Activated gamma-delta T cell treated with Interleukin-2 at 50 U/mL for 16 hours (primary cell): ENCODE measurements at regions not wholly inside any gene's neighbourhood (a gene's known extent, or its start where the extent isn't known, plus 50 kb on each side); places are given as distances from the start of the nearest gene placed in this dataset.
"Not testable (repeated sequence)": the region's sequence is repeated elsewhere in the genome, so short reads cannot be mapped to it uniquely, and the experiment has no call there.

Experiments used
- DNase-seq: peaks from one replicate; pipeline ENCODE4 v3.0.0-alpha.2; 2020

DNA sequence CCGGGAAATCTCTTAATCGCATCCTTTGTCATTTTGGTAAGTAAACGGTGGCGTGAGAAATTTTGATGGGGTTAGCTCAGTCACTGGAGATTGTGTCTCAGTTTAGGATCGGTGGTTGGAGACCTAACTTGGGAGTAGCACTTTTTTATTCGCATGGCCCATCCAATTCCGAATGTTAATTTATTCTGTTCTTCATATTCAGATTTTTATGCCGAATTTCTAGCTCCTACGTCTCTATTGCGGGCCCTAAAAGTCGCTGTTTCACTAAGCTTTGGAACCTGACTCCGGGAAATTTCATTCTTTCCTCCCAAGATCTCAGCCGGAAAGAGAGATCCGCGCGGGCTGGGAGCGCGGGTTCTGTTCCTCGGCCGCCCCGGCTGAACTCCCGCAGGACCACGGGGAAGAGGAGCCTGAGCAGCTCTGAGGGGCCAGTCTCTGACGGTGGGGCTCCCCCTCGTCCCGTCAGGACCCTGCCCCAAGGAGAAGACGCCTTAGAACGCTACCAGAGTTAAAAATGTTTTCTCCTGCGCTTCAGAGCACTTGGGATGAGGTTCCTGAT is 279.7 kb downstream of the FAM72C start:
- no peak for DNase-seq

DNA sequence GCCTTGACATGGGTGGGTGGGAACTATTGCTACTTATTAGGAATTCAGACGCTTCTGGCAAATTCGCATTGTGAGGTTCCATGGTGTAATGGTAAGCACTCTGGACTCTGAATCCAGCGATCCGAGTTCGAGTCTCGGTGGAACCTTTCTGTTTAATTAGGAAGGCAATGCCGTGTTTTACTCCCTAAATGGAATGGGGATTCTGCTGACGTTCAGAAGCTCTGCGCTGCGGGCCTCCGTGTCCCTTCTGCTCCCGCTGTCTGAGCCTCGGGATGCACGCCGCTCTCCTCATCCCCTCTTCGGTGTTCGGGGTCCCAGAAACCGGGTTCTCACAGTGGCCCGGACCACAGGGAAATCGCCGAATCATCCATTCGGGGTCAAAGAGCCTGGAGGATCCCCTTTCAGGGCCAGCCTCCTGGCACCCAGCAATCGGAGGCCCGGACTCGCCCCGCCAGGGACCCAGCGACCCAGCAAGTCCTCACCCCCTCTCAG is 280.3 kb downstream of the FAM72C start:
- no peak for DNase-seq

DNA sequence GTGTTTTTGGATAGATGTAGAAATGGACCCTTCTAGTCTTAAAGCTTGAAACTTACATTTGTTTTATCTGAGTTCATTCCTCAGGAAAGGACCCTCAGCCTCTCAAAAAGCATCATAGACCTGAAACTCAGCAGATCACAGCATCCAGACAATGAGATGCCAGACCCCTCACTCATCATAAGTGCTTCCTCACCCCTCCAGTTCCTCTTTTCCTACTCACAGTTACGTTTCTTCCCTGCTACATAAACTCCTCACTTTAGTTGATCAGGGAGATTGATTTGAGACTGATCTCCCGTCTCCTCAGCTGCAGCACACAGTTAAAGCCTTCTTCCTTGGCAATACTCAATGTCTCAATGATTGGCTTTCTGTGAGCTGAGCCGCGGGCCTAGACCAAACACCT is 282.0 kb downstream of the FAM72C start:
- DNase-seq = no peak

DNA sequence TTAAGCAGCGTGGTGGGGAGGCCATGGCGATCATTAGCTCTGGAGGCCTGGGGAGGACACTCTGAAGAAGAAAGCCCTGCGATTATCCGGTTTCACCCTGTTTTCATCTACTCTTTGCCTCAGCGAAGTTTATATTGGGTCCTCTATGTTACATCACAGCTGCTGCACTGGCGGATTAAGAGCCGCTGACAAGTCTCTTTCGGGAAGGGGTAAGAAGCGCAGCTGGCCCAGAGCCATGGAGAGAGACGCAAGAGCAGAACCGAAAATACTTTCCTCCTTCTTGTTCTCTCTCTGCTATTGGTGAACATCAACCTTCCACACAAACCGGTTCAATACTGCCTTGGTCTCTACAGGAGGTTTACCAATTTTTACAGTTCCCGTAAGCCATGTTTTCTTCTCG is 291.5 kb downstream of the FAM72C start:
- no peak for DNase-seq

DNA sequence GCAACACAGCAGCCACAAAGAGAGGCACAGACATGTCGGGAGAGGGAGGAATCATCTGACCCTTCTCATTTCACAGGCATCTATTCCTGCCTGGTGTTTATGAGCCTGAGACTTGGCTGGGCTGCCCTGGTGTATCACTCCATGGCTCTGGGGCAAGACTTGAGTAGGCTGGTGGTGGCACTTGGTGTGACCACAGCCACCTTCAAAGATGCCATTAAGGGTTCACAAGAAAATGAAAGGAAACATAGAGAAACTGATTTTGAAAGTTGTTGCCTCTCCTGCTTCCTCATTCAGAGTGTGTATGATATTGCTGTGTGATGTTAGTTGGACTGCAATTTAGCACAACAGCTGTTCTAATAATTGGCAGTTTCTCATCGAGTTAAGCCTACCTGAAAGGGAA is 298.8 kb downstream of the FAM72C start:
- DNase-seq = no peak

DNA sequence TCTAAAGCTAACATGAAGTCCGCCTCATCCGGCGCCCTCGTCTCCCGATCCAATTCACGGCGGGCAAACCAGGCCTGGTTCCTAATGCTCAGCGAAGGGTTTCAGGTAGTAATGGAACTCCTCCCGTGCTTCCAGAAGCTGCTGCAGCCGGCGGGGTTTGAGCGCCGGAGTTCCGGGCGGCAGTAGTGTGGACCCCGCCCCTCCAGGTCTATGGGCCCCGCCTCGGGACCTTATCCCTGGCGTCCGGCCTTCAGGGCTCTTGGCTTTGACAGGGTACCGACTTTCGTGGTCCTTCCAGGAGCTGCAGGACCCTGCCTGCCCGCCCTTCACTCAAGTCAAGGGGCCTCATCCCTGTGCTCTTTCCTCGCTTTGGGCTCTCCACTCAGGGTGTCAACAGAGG is 304.1 kb downstream of the FAM72C start:
- no peak for DNase-seq

DNA sequence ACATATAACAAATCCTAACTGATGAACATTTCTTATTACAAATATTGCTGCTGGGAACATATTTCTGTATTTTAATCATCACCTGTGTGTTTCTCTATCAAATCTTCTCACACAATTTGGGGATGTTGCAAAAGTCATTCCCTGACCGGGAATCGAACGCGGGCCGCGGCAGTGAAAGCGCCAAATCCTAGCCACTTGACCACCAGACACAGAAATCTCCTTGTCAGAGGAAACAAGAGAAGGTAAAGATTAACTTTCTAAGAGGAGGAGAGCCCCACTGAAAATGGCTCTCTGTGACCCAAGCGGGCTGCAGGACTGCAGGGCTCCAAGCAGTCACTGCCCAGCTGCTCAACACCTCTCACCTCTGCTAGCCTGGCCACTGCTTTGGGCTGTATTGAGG is 304.9 kb downstream of the FAM72C start:
- no peak for DNase-seq

DNA sequence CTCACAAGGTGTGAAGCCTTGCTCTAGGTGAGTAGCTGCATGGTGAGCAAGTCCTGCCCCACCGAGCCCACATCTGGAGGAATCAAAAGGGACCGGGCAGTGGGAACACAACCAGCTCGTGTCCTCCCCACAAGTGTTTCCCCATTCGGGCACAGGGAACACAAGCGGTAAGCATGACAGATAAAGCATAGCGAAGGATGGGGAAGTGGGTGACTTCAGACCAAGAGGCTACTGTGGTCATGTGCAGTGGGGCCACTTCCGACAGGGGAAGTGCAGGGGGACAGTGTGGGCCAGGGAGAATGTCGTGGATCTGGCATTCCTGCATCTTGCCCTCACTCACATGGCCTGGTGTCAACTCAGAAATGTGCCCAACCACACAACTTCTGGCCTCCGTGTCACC is 306.2 kb downstream of the FAM72C start:
- DNase-seq = no peak

DNA sequence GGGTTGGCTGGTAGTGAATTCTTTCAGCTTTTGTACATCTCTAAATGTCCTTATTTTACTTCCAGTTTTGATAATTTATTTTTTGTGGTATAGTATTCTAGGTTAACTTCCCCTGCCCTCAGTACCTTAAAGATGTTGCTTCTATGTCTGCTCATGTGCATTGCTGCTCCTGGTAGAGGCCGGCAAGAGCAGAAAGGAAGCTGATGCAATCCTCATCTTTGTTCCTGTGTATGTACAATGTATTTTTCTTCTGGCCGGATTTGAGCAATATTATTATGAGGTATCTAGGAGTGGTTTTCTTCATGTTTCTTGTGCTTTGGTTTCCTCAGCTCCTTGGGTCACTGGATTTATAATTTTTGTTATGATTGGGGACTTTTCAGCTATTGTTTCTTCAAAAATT is 308.7 kb downstream of the FAM72C start:
- DNase-seq = not testable (repeated sequence)

DNA sequence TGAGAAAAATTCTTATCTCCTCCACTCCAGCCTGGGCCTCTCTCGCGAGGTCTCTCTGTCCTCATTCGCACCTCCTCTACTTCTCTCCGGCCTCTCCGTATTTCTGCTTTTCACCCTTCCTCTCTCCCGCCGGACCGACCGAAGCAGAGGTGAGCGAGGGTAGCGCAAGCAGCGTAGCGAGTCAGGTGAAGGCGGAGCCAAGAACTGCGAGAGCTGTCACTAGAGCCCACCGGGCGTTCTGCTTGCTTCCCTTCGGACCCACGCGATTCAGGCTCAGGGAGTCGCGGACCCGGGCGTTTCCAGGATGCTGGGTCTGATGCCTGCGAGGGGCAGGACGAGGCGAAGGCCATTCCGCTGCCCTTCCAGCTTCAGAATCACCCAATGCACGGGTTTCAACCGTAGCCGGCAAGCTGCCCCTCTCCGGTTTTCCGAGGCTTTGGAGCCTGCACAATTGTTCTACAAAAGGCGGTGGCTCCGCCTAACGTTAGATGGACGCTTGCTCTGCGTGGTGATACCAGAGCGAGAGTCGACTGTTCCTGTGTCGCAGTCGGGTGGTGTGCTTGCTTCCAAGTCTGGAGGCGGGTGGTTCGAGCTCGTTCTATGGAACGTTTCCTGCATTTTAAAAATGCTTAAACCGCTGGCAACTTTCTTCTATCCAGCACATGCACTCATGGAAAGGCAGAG is 310.2 kb downstream of the FAM72C start:
- DNase-seq = no peak

DNA sequence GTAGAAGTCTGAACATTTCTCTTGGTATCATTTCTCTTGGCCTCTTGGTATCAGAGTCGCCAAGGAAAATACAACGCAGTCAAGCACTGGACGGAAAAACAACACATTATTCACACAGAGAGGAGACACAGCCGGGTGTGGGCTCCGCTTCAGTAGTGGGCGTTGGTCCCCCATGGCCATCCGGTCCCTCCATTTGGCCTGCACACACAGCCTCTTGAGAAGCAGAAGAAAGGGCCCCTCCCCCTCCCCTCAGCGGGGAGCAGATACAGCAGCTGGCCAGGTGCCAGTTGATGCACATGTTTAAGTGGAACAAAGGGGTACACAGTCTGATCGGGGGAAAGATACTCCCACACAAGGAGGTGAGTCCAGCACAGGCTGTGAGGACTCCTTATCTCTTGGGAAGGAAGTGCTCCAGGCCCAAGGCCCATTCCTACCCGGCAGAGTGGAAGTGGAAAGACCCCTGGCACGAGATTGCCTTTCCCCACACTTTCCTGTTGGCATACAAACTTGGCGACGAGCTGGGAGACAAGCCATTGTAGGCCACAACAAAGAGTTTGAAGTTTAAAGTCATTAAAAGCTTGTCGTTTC is 311.3 kb downstream of the FAM72C start:
- DNase-seq = no peak

DNA sequence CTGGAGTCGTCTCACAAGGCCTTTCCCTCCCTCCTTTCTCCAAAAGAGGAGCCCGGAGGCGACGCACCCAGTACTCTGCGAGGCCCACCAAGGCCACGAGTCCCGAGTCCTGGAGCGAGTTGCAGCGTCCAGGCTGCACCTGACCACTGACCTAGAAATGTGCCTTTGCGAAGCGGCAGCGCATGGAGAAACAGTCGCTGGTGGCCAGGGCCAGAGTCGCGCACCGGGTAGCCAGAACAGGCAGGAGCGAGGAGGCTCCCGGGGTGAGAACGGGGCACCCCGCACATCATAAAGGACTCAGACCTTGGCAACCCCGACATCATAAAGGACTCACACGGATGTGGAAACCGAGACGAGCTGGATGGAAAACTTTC is 318.4 kb downstream of the FAM72C start:
- no peak for DNase-seq

DNA sequence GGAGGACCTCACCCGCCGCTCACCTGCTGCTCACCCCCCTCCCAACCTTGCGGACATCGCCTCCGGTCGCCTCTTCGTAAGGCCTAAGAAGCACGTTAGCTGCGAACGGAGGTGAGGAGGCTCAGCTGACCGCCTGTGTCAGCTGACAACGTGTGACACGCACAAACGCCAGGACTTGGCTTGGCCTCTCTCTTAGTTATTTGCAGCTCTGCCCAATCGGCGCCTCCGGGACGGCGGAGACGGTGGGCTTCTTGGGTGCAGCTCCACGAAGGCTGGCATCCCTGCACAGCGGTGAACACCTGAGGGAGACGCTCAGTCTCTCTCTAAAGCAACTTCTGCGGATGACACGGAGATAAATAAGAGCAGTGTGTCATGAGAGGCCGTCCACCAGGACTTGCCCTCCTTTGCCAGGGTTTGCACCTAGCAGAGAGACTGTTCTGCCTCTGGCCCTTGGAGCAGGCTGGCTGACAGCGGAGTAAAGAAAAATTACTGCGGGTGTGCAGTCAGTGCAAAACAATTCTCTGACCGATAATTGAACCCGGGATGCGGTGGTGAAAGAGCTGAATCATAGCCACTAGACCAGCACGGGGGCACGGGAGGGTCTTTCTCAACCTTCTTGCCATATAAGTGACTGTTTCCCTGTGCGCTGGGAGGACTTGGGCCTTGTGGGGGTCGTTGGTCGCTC is 318.9 kb downstream of the FAM72C start:
- DNase-seq = no peak

DNA sequence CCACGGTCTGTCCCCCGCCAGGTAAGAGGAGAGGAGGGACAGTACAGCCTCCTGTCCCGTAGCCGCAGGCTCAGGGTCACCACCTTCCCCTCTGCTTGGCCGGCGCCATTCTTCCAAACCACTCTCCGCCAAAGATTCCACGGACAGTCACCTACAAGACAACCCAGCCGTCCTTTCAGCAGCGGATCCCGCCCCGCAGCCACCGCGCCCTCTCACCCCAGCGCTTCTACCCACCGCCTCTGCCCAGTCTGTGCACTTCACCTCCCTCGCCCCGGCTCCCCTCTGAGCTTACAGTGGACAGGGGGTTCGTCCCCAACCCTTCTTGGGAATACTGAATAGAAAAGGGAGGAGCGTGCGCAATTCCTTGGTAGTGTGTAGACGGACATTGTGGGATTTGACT is 319.6 kb downstream of the FAM72C start:
- no peak for DNase-seq

DNA sequence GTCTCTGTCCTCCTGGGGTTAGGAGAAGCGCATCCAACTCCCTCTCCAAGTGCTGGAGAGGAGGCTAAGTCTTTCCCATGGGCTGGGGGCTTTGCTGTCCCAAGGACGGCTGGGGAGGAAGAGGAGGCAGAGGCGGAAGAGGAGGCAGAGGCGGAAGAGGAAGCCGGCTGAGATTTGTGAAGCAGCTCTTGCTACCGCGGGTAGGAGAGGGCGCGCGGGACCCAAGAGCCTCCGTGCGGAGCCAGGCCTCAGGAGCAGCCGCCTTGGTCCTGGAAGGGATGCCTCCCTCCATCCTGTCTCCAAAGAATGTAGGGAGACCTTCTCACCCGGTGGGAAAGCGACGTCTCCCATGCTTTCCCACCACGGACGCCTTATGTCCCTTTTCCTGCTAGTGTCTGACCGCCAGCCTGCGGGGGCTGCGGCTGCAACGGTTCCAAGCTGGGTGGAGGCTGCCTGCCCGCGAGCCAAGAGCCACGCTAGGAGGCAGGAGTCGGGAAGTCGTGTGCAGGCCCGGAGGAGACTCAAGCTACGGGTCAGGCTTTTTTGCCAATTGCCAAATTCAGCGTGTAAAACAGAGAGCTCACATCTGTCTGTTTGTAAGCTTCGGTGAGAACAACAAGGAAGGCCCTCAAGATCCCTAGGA is 320.3 kb downstream of the FAM72C start:
- no peak for DNase-seq

DNA sequence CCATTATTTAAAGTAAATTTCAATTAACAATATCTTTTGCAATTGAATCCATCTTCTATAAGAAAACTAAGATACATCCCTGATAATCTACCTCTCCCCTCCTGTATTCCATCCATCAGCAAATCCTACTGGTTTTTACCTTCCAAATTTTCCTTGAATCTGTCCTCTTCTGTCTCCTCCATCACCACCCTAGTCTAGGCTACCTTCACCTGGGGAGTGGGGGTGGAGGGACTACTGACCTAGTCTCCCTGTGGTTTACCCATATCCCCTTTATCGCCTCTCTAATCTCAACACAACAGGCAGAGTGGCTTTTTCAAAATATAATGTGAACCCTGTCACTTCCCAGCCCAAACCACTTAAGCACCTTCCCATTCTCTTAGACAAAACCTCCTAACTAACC is 327.8 kb downstream of the FAM72C start:
- DNase-seq = not testable (repeated sequence)

DNA sequence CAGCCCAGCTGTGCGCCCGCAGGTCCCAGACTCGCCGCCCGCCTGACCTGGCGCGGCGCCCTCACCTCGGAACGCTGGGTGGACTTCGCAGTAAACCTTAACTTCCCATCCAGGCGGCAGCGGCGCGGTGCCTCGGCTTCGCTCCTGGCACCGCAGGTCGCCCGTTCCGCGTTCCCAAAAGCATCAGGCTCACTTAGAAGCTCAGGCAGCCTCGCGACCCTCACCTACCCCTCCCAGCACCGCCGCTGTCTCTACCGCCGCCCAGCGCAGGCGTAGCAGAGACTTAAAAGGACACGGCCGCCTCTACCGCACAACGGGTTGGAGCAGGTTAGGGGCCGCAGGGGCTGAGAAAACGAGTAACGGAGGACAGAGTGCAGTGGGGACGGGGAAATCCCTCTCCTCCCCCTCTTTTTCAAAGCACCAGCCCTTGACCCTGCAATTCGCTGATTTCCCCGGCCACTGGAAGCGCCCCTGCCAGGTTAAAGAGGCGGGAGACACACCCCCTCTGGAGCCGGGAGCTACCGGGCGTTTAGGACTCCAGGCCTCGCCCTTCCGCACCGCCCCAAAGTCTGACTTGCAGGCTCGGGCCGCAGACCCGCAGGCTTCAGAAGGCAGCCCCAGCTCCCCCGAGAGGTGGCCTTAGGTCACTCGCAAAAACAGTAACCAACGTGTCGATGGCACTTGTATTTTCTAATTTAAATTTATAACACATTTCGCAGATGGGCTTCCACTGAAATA is 328.5 kb downstream of the FAM72C start:
- no peak for DNase-seq

DNA sequence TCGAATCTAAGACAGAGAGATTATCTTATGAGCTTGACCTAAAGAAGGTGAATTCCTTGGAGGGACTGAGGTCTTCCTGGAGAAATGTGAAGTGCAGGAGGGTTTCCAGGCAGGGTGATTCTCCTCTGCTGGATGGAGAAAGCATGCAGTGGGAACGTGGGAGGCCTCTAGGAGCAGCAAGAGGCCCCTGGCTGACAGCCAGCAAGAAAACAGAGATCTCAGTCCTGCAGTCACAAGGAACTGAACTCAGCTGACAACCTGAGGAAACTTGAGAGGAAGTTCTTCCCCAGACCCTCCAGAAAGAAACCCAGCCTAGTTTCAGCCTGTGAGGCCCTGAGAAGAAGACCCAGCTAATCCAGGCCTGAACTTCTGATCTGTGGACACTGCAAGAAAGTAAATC is 345.9 kb downstream of the FAM72C start:
- DNase-seq = no peak

DNA sequence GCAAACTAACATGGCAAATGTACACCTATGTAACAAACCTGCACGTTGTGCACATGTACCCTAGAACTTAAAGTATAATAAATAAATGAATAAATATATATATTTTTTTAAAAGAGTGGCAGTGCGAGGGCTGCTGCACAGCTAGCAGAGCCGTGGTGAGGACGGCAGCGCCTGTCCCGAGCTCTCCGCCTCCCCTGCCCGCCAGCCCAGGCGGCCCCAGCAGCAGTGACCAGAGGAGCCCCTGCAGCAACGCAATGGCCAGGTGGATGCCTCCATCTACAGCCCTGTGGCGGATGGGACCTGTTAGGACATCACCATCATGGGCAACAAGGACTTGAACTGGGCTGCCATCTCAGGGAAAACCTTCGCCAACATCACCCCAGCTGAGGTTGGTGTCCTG is 351.9 kb downstream of the FAM72C start:
- no peak for DNase-seq

DNA sequence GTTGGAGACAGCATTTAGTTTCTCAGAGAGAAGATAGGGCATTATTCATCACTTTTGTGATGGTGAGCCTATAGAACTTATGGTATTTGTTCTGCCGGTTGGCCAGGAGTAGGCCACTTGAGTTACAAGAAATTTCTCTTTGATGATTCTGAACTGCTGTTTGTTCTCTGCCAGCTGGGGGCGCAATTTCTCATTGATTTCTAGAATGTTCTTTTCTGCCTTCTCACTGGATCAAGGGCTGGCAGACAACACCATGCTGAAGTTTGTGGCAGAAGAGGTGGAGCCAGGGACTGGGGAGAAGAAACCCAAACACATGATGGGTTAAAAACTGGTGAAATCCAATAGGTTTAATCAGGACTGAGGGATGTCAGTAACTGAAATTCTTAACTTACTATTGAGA is 360.6 kb downstream of the FAM72C start:
- no peak for DNase-seq

DNA sequence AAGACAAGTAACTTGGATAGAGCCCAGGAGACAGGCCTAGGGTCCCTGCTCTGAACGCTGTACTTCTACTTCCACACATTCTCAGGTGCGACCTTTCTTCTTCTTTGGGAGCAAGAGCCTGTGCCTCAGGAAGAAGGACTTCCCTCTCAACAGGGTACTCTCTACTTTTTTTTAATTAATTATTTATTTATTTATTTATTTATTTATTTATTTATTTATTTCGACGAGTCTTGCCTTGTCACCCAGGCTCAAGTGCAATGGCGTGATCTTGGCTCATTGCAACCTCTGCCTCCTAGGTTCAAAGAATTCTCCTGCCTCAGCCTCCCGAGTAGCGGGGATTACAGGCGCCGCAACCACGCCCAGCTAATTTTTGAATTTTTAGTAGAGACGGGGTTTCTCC is 361.6 kb downstream of the FAM72C start:
- no peak for DNase-seq

DNA sequence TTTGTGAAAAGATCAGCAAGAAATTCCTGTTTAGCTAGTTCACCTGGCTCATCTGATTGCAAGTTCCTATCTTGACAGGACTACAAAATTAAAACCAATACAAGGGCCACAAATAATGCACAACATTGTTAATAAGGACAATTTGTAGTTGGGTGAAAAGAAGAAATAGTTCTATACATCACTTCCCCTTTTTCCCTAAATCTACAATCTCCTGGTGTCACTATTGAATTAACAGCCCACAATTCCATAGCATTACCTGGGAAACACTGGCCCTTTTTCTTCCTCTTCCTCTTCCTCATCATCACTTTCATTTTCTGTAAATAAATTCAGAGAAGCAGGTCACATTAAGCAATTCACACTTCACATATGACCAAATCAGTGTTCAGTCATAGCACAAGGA is 366.9 kb downstream of the FAM72C start:
- no peak for DNase-seq

DNA sequence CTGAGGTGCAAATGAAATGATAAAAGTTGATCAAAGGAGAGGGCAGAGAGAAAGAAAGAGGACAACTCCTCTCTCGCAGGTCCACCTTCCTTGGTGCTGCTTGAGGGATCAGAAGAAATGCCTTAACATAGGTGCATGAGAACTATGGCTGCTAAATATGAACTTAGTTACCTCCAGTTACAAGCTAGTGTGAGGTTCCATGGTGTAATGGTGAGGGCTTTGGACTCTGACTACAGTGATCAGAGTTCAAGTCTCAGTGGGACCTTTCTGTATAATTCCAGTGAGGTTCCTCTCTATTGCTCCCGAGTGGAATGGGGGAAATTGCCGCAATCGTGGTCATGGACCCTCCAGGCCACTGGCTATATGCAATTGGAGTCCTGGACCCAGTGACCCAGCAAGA is 387.3 kb downstream of the FAM72C start:
- DNase-seq = no peak
